ENCODE measurements at regions not wholly inside any gene's neighbourhood (a gene's known extent, or its start where the extent isn't known, plus 50 kb on each side); places are given as distances from the start of the nearest gene placed in this dataset.

DNA sequence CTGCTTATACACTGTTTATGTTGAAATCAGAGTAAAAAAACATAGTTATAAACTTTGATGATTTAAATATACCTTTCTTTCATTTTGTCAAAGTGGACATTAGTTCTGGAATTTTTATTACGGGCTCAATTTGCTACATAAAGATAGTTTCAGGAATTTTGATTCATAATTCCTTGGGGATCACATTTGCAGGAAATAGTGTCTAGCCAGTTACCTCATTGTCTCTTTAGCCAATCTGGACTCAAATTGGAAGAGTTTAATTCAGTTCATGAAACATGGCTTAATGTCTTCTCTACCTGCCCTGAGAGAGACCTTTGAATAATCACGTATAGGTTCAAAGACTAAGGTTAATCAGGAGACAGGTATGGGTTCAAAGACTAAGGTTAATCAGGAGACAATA, 262.6 kb downstream of the HGF start:
- DNase-seq (ENCODE audit: low read depth in 2 of 2), result peak in 1 of 2 donors; percentile 66
- no peak overlapping the region for H3K4me3 ChIP-seq (replicated peaks in 1 of 2; ENCODE audit: low read depth in 2 of 2, low read length in 2 of 2)
- TF ChIP-seq, protein P1, sequence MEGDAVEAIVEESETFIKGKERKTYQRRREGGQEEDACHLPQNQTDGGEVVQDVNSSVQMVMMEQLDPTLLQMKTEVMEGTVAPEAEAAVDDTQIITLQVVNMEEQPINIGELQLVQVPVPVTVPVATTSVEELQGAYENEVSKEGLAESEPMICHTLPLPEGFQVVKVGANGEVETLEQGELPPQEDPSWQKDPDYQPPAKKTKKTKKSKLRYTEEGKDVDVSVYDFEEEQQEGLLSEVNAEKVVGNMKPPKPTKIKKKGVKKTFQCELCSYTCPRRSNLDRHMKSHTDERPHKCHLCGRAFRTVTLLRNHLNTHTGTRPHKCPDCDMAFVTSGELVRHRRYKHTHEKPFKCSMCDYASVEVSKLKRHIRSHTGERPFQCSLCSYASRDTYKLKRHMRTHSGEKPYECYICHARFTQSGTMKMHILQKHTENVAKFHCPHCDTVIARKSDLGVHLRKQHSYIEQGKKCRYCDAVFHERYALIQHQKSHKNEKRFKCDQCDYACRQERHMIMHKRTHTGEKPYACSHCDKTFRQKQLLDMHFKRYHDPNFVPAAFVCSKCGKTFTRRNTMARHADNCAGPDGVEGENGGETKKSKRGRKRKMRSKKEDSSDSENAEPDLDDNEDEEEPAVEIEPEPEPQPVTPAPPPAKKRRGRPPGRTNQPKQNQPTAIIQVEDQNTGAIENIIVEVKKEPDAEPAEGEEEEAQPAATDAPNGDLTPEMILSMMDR (IDR thresholded peaks at IDR 0.05; ENCODE audit: low read depth, low read length), result no peak

DNA sequence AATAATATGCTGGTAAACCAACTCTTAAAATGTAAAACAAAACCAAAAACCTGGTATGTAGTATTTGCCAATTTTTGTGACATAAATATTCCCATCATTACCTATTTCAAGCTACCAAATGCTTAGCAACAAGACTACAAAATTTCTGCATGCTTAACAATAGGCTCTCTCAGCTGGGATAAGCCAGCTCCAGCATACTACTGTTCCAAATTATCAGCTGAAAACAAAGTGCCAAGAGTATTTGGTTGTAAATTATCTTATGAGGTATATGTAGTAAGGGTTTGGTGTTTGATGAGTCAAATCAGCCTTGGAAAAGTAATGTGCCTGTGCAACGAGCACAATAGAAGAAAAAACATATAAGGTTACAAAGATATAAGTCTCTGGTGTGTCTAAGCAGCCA, 263.2 kb downstream of the HGF start:
- TF ChIP-seq, protein P1 (IDR thresholded peaks at IDR 0.05; ENCODE audit: low read depth, low read length), result no peak
- no peak overlapping the region for H3K4me3 ChIP-seq (replicated peaks in 1 of 2; ENCODE audit: low read depth in 2 of 2, low read length in 2 of 2)
- peak; percentile 17 to 50 for DNase-seq (ENCODE audit: low read depth in 2 of 2)

DNA sequence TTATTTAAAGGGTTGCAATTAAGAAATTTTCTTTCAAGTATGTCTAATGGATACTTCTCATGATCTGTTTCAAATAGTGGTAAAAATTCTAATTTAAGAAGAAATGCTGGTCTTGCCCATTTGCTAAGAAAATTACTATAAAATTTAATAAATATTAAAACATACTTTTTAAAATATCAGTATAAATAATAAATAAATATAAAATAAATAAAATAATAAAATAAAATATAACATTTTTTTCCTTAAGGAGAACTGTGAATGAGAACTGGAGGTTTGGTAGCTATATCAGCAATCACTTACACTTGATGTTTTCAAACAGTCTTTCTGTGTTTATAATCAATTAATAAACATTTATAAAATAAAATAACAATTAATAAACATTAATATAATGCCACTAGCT, 266.1 kb downstream of the HGF start:
- no peak overlapping the region for H3K4me3 ChIP-seq (replicated peaks in 1 of 2; ENCODE audit: low read depth in 2 of 2, low read length in 2 of 2)
- no peak for DNase-seq (ENCODE audit: low read depth in 2 of 2)
- TF ChIP-seq, protein P1 (IDR thresholded peaks at IDR 0.05; ENCODE audit: low read depth, low read length), result no peak

DNA sequence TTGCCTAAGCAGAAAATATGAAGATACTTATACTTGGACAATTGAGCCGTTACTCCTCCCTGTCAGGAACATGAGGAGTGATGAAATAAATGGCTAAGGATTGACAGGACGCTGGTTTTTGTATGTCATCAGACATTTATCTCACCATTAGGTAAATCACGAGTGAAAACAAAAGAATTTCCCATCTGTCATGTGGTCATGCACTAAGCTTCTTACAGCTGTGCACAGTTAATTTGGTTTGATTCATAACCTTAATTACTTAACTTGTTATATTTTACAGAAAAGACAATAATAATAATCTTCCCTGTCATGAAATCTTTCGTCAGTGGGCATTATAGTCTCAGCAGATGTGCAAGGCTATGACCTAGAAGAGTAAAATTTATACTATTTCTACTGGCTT, 266.5 kb downstream of the HGF start:
- no peak for DNase-seq (ENCODE audit: low read depth in 2 of 2)

DNA sequence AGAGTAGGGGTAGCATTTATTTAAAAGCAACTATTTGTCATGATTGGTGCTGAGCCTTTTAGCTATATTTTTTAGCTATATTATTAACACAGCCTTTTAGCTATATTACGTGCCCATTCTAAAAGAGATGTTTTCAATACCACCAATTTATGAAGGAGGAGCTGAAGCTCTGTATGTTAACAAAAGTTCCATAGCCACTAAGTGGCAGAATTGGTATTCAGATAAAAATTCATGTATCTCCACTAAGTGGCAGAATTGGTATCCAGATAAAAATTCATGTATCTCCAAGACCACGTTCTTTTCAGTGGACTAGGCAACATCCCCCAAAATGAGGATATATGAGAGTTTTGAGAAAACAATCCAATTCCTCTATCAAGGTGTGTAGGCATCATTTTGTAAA, 268.6 kb downstream of the HGF start:
- TF ChIP-seq, protein P1 (IDR thresholded peaks at IDR 0.05; ENCODE audit: low read depth, low read length), result peak; percentile 40
- peak; percentile 85 to 86 for DNase-seq (ENCODE audit: low read depth in 2 of 2)
- no peak overlapping the region for H3K4me3 ChIP-seq (replicated peaks in 1 of 2; ENCODE audit: low read depth in 2 of 2, low read length in 2 of 2)

More for the DNA sequence above, 266.5 kb downstream of the HGF start:
- H3K4me3 ChIP-seq (replicated peaks in 1 of 2; ENCODE audit: low read depth in 2 of 2, low read length in 2 of 2), result no peak overlapping the region
- TF ChIP-seq, protein P1 (IDR thresholded peaks at IDR 0.05; ENCODE audit: low read depth, low read length), result no peak

DNA sequence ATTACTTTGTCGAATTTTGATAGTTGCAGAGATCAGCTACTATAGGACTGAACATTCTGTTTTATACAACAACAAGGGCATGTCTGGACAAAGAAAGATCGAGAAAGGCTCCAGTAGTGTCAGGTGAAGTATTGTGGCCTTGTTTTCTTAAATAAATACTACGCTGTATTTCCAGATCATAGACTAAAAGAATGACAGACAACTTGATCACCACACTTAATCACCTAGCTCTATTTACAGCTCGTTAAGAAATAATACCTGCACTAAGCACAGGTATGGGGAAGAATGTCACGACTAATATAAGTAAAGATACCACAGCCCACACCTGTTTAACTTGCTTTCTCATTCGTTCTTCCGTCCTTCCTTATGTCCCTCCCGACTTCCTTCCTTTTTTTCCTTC, 269.2 kb downstream of the HGF start:
- no peak for DNase-seq (ENCODE audit: low read depth in 2 of 2)
- H3K4me3 ChIP-seq (replicated peaks in 1 of 2; ENCODE audit: low read depth in 2 of 2, low read length in 2 of 2), result no peak overlapping the region
- TF ChIP-seq, protein P1 (IDR thresholded peaks at IDR 0.05; ENCODE audit: low read depth, low read length), result no peak

Data from cardiac fibroblast (primary cell).